Liver (tissue), 7 donors: ENCODE measurements at regions not wholly inside any gene's neighbourhood (a gene's known extent, or its start where the extent isn't known, plus 50 kb on each side); places are given as distances from the start of the nearest gene placed in this dataset.

Experiments used
- DNase-seq: peaks from one replicate; pipeline ENCODE4 v3.0.0-alpha.2; 2017; ENCODE audit warnings: low spot score
- H3K27ac ChIP-seq, 2 donors: one replicate each; pipeline ENCODE4 v1.7.0; 2013; ENCODE audit warnings: inconsistent platforms in 2 of 2, low read length in 2 of 2, control low read depth in 1 of 2, low read depth in 1 of 2, mild to moderate bottlenecking in 1 of 2
- H3K27me3 ChIP-seq, 4 donors: one replicate each; pipeline versions ENCODE4 v1.6.1 to v1.7.0; 2013; ENCODE audit warnings: low read length in 3 of 4, inconsistent platforms in 1 of 4, mild to moderate bottlenecking in 1 of 4, moderate library complexity in 1 of 4; ENCODE audit not compliant: control insufficient read depth in 4 of 4, insufficient read depth in 4 of 4
- H3K36me3 ChIP-seq, 4 donors: one replicate each; pipeline versions ENCODE4 v1.6.1 to v1.7.0; 2013; ENCODE audit warnings: low read length in 3 of 4, mild to moderate bottlenecking in 3 of 4, low read depth in 1 of 4, moderate library complexity in 1 of 4; ENCODE audit not compliant: control insufficient read depth in 4 of 4, insufficient read depth in 3 of 4
- H3K4me1 ChIP-seq, 4 donors: one replicate each; pipeline versions ENCODE4 v1.6.1 to v1.7.0; 2013; ENCODE audit warnings: low read length in 3 of 4, mild to moderate bottlenecking in 3 of 4, moderate library complexity in 1 of 4; ENCODE audit not compliant: control insufficient read depth in 4 of 4, insufficient read depth in 4 of 4
- H3K4me3 ChIP-seq, 3 donors: one replicate each; pipeline versions ENCODE4 v1.6.1 to v1.7.0; 2013; ENCODE audit warnings: low read length in 3 of 3, control low read depth in 1 of 3, low read depth in 1 of 3, mild to moderate bottlenecking in 1 of 3
- H3K9ac ChIP-seq, 2 donors: one replicate each; pipeline ENCODE4 v1.7.0; 2013; ENCODE audit warnings: low read length in 2 of 2, mild to moderate bottlenecking in 2 of 2, moderate library complexity in 2 of 2, control low read depth in 1 of 2, low read depth in 1 of 2
- H3K9me3 ChIP-seq, 4 donors: one replicate each; pipeline versions ENCODE4 v1.6.1 to v1.7.0; 2013; ENCODE audit warnings: low read length in 3 of 4; ENCODE audit not compliant: control insufficient read depth in 4 of 4
- FOXA1 ChIP-seq: IDR thresholded peaks from 2 replicates; pipeline ENCODE4 v1.6.1; 2016; ENCODE audit warnings: antibody characterized with exemption
- FOXA2 ChIP-seq: IDR thresholded peaks from 2 replicates; pipeline ENCODE4 v1.6.1; 2016; ENCODE audit warnings: antibody characterized with exemption
- GABPA ChIP-seq, 2 donors: IDR thresholded peaks in 1 of 2; conservative IDR thresholded peaks in 1 of 2; 2 replicates each; pipeline ENCODE4 v1.6.1; 2016; ENCODE audit warnings: antibody characterized with exemption in 2 of 2, mild to moderate bottlenecking in 1 of 2, moderate library complexity in 1 of 2
- HNF4A ChIP-seq, 2 donors: conservative IDR thresholded peaks; 2 replicates each; pipeline ENCODE4 v1.6.1; 2016; ENCODE audit warnings: antibody characterized with exemption in 2 of 2, mild to moderate bottlenecking in 2 of 2
- HNF4G ChIP-seq: IDR thresholded peaks from 2 replicates; pipeline ENCODE4 v1.6.1; 2016; ENCODE audit warnings: antibody characterized with exemption
- JUND ChIP-seq, 2 donors: IDR thresholded peaks; 2 replicates each; pipeline ENCODE4 v1.6.1; 2016; ENCODE audit warnings: antibody characterized with exemption in 2 of 2
- NR2F2 ChIP-seq: IDR thresholded peaks from 2 replicates; pipeline ENCODE4 v1.6.1; 2016; ENCODE audit warnings: antibody characterized with exemption
- RAD21 ChIP-seq, 2 donors: IDR thresholded peaks; 2 replicates each; pipeline ENCODE4 v1.6.1; 2016; ENCODE audit warnings: antibody characterized with exemption in 2 of 2, mild to moderate bottlenecking in 2 of 2
- SP1 ChIP-seq: IDR thresholded peaks from 2 replicates; pipeline ENCODE4 v1.6.1; 2018; ENCODE audit warnings: antibody characterized with exemption, mild to moderate bottlenecking
- TAF1 ChIP-seq: conservative IDR thresholded peaks from 2 replicates; pipeline ENCODE4 v1.6.1; 2016; ENCODE audit warnings: antibody characterized with exemption, mild to moderate bottlenecking
- YY1 ChIP-seq: IDR thresholded peaks from 2 replicates; pipeline ENCODE4 v1.6.1; 2016; ENCODE audit warnings: antibody characterized with exemption, mild to moderate bottlenecking
- WGBS: extraction: QIAGEN DNeasy Blood & Tissue Kit; methylation state at CpG from one replicate; pipeline ENCODE4 v1.1.7; 2013; 5-methylcytosine and 5-hydroxymethylcytosine counted together
- TF ChIP-seq, protein P1 (sequence below): IDR thresholded peaks from 2 replicates; pipeline ENCODE4 v1.6.1; 2016; ENCODE audit warnings: antibody characterized with exemption, mild to moderate bottlenecking
- TF ChIP-seq, protein P2 (sequence below): IDR thresholded peaks from 2 replicates; pipeline ENCODE4 v1.6.1; 2016; ENCODE audit warnings: antibody characterized with exemption
- TF ChIP-seq, protein P3 (sequence below): IDR thresholded peaks from 2 replicates; pipeline ENCODE4 v1.6.1; 2016; ENCODE audit warnings: antibody characterized with exemption
- TF ChIP-seq, protein P4 (sequence below): IDR thresholded peaks from 2 replicates; pipeline ENCODE4 v1.6.1; 2016; ENCODE audit warnings: antibody characterized with exemption
- donor health status: healthy.
- donor health status: healthy.
- donor health status: healthy.
- donor health status: healthy.

DNA sequence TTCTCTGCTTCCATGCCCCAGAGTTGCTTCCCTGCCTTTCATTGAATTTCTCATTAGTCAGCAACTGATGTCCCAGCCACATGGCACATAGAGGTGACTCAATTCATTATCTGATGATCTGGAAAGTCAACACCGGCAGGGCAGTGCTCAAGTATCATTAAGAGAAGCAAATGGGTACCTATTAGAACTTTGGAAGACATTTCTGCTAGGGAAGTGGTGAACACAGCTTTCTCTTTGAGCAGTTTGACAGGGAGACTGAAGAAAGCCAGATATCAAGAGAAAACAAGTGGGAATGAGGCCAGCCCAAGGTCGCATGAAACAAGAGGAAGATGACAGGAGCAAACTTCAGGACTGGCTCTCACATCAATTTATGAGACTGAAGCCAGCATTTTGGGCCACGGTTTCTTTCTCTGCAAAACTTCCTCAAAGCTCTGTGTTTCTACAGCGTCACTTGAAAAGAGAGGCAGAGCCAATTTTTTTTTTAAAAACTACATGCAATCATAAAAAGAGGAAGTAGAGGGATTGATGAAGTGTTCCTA is 108.3 kb upstream of the RPS6KA3 start:
- no peak for TF ChIP-seq RAD21 (IDR thresholded peaks at IDR 0.05)
- peak; percentile 11 for TF ChIP-seq FOXA2
- Histone ChIP-seq H3K36me3 (no peaks in the 10 kb centered on the region), H3K27me3 (no peaks in the 10 kb centered on the region), H3K9ac (no peak overlapping the region), H3K4me3 (no peak overlapping the region), H3K9me3 (no peaks in the 10 kb centered on the region), H3K4me1 (no peaks in the 10 kb centered on the region), H3K27ac (peak overlapping the region in 1 of 2 donors; percentile 12)
- no peak for DNase-seq
- 49% methylated on average over 4 of the region's 4 CpGs for WGBS

DNA sequence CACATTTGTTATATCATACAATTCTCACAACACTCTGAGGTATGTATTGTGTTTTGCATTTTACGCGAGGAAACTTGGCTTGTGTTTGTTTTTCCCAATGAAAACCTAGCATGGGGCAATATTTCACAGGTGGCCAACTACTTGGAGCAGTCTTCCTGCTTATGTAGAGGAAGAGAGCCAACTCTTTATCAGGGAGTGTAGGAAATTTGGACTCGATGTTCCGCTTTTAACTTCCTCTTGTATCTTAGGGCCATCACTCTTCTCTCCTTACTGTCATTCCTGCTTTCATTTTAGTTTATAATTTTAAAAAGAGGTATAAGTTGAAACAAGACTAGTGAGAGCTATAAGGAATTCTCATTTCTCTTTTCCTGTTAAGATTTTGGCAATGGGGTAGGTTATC is 107.7 kb upstream of the RPS6KA3 start:
- no peaks in the 10 kb centered on the region for H3K27me3 ChIP-seq
- H3K4me3 ChIP-seq, result no peak overlapping the region
- H3K27ac ChIP-seq, result no peak overlapping the region
- H3K36me3 ChIP-seq, result no peaks in the 10 kb centered on the region
- WGBS, result 64% methylated on average over 4 of the region's 4 CpGs
- no peaks in the 10 kb centered on the region for H3K4me1 ChIP-seq
- no peaks in the 10 kb centered on the region for H3K9me3 ChIP-seq
- TF ChIP-seq SP1, result no peak
- TF ChIP-seq, protein P1, sequence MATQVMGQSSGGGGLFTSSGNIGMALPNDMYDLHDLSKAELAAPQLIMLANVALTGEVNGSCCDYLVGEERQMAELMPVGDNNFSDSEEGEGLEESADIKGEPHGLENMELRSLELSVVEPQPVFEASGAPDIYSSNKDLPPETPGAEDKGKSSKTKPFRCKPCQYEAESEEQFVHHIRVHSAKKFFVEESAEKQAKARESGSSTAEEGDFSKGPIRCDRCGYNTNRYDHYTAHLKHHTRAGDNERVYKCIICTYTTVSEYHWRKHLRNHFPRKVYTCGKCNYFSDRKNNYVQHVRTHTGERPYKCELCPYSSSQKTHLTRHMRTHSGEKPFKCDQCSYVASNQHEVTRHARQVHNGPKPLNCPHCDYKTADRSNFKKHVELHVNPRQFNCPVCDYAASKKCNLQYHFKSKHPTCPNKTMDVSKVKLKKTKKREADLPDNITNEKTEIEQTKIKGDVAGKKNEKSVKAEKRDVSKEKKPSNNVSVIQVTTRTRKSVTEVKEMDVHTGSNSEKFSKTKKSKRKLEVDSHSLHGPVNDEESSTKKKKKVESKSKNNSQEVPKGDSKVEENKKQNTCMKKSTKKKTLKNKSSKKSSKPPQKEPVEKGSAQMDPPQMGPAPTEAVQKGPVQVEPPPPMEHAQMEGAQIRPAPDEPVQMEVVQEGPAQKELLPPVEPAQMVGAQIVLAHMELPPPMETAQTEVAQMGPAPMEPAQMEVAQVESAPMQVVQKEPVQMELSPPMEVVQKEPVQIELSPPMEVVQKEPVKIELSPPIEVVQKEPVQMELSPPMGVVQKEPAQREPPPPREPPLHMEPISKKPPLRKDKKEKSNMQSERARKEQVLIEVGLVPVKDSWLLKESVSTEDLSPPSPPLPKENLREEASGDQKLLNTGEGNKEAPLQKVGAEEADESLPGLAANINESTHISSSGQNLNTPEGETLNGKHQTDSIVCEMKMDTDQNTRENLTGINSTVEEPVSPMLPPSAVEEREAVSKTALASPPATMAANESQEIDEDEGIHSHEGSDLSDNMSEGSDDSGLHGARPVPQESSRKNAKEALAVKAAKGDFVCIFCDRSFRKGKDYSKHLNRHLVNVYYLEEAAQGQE, result no peak
- TF ChIP-seq, protein P2, sequence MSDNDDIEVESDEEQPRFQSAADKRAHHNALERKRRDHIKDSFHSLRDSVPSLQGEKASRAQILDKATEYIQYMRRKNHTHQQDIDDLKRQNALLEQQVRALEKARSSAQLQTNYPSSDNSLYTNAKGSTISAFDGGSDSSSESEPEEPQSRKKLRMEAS, result no peak
- TF ChIP-seq, protein P3, sequence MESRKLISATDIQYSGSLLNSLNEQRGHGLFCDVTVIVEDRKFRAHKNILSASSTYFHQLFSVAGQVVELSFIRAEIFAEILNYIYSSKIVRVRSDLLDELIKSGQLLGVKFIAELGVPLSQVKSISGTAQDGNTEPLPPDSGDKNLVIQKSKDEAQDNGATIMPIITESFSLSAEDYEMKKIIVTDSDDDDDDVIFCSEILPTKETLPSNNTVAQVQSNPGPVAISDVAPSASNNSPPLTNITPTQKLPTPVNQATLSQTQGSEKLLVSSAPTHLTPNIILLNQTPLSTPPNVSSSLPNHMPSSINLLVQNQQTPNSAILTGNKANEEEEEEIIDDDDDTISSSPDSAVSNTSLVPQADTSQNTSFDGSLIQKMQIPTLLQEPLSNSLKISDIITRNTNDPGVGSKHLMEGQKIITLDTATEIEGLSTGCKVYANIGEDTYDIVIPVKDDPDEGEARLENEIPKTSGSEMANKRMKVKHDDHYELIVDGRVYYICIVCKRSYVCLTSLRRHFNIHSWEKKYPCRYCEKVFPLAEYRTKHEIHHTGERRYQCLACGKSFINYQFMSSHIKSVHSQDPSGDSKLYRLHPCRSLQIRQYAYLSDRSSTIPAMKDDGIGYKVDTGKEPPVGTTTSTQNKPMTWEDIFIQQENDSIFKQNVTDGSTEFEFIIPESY, result no peak
- TF ChIP-seq, protein P4, sequence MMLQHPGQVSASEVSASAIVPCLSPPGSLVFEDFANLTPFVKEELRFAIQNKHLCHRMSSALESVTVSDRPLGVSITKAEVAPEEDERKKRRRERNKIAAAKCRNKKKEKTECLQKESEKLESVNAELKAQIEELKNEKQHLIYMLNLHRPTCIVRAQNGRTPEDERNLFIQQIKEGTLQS, result no peak
- no peak for TF ChIP-seq NR2F2
- no peak for TF ChIP-seq HNF4A (conservative IDR thresholded peaks at IDR 0.05)
- no peak for TF ChIP-seq RAD21 (IDR thresholded peaks at IDR 0.05)
- no peak overlapping the region for H3K9ac ChIP-seq
- DNase-seq, result no peak

DNA sequence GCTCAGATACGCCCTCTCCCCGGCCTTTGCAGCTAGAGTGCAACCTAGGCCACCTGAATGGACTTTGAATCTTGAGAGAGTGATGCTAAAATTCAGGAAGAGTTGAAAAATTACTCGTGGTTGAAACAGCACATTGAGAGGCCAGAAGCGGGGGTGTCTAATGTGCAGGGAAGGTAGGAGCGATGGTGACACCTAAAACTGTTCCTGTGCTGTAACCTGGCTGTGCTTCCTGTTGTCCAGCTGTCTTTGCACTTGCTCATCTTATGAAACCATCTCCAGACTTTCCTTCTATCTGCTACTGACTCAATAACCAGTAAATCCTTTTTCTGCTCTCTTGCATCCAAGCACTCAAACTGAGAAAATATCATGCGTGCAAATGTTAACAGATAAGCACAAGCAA is 106.4 kb upstream of the RPS6KA3 start:
- no peak overlapping the region for H3K4me3 ChIP-seq
- H3K4me1 ChIP-seq, result no peaks in the 10 kb centered on the region
- H3K36me3 ChIP-seq, result no peaks in the 10 kb centered on the region
- DNase-seq, result no peak
- 71% methylated on average over 6 of the region's 6 CpGs for WGBS
- no peak overlapping the region for H3K27ac ChIP-seq
- no peak overlapping the region for H3K9ac ChIP-seq
- no peaks in the 10 kb centered on the region for H3K27me3 ChIP-seq
- no peaks in the 10 kb centered on the region for H3K9me3 ChIP-seq
- TF ChIP-seq JUND (IDR thresholded peaks at IDR 0.05) (no peak), FOXA1 (no peak), HNF4G (no peak), RAD21 (IDR thresholded peaks at IDR 0.05) (no peak), TAF1 (no peak), FOXA2 (no peak), HNF4A (conservative IDR thresholded peaks at IDR 0.05) (no peak), YY1 (no peak), SP1 (no peak), GABPA (IDR thresholded peaks at IDR 0.05 in 1 of 2, conservative IDR thresholded peaks at IDR 0.05 in 1 of 2) (no peak)
- TF ChIP-seq, protein P4, result no peak
- TF ChIP-seq, protein P1, result no peak
- TF ChIP-seq, protein P3, result no peak
